Ovary (tissue), 7 donors: ENCODE measurements at regions not wholly inside any gene's neighbourhood (a gene's known extent, or its start where the extent isn't known, plus 50 kb on each side); places are given as distances from the start of the nearest gene placed in this dataset.

Experiments used
- DNase-seq, 5 donors: peaks; one replicate each; pipeline ENCODE4 v3.0.0-alpha.2; 2019 to 2020
- H3K27ac ChIP-seq, 2 donors: fragments of 200-600 bp; one replicate each; pipeline versions ENCODE4 v1.5.1 to v1.8.0; 2019 to 2022
- H3K27me3 ChIP-seq: fragments of 200-600 bp; one replicate; pipeline ENCODE4 v1.8.0; 2022
- H3K36me3 ChIP-seq: fragments of 200-600 bp; sonication (generic); one replicate; pipeline ENCODE4 v1.5.1; 2019
- H3K4me1 ChIP-seq: one replicate; pipeline ENCODE4 v1.8.1; 2013; ENCODE audit warnings: mild to moderate bottlenecking, moderate library complexity; ENCODE audit not compliant: insufficient read depth
- H3K4me3 ChIP-seq: fragments of 200-600 bp; sonication (generic); one replicate; pipeline ENCODE4 v1.5.1; 2017
- H3K9me3 ChIP-seq, 2 donors: fragments of 200-600 bp in 1 of 2; sonication (generic) in 1 of 2; one replicate each; pipeline versions ENCODE4 v1.5.1 to v1.8.1; 2013 to 2019; ENCODE audit warnings: mild to moderate bottlenecking in 1 of 2, moderate library complexity in 1 of 2
- CTCF ChIP-seq, 3 donors: fragments of 450-650 bp in 2 of 3; fragments of 200-600 bp in 1 of 3; IDR thresholded peaks; one replicate each; pipeline versions ENCODE4 v1.5.1 to v1.8.0; 2016 to 2022; ENCODE audit warnings: antibody characterized with exemption in 3 of 3, mild to moderate bottlenecking in 1 of 3
- EP300 ChIP-seq: sonication (generic); formaldehyde crosslinking; IDR thresholded peaks from one replicate; pipeline ENCODE4 v1.6.1; 2017; ENCODE audit warnings: antibody characterized with exemption
- POLR2A ChIP-seq: fragments of 450-650 bp; IDR thresholded peaks from one replicate; pipeline ENCODE4 v1.6.1; 2017; ENCODE audit warnings: antibody characterized with exemption, mild to moderate bottlenecking, moderate library complexity
- WGBS, 3 donors: extraction: QIAGEN DNeasy Blood & Tissue Kit in 1 of 3; methylation state at CpG; one replicate each; pipeline versions ENCODE4 v1.1.5 to v1.1.7; 2013 to 2017; 5-methylcytosine and 5-hydroxymethylcytosine counted together
- intact Hi-C, 4 donors: fragments of 100-400 bp; cut with DNase I; formaldehyde crosslinking; loops; one replicate each; pipeline versions ENCODE4 v1.11.0 to v1.15.1; 2022 to 2023
- donor health status: DM: no; HTN: no; CAD: no; lungs with moderate emphysema.
- donor health status: DM: no; HTN: no; CAD: no.
- donor health status: Bipolar disorder and iron deficiency.
- donor health status: DM: no; HTN: no; CAD: no.
- donor health status: DM: yes; HTN: yes; CAD: no.

GRCh38 chr4:116882503-116882902 lies 202.9 kb downstream of the TRAM1L1 start:
- 78 to 86% (median 84%) methylated on average over 3 of the region's 3 CpGs for WGBS, 3 donors

DNA sequence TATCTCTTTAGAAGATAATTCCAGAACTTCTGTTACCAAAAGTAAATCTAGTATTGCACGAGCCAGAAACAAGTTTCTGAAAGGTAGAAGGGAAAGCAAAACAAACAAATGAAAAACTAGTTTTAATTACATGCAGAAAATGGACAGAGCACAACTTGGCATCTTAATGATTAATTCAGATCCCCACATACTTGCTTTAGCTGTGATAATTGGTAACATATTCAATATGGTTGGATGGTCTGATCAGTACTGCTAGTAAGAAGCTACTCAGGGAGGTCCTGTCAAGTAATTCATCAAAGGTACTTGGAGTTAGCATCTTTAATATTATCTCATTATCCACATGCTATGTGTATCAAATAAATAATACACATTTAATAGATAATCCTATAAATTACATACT lies 204.3 kb downstream of the TRAM1L1 start:
- Histone ChIP-seq H3K36me3 (no peaks in the 10 kb centered on the region), H3K9me3 (no peaks in the 10 kb centered on the region), H3K27me3 (no peaks in the 10 kb centered on the region), H3K4me1 (no peaks in the 10 kb centered on the region), H3K4me3 (no peak overlapping the region), H3K27ac (no peak overlapping the region)
- intact Hi-C loops: no loop called here
- WGBS, 3 donors: 17 to 22% (median 20%) methylated on average over 1 of the region's 1 CpG
- TF ChIP-seq CTCF (IDR thresholded peaks at IDR 0.05) (no peak), EP300 (no peak), POLR2A (no peak)
- DNase-seq: no peak

More at GRCh38 chr4:116882503-116882902, 202.9 kb downstream of the TRAM1L1 start:
- no peak for TF ChIP-seq POLR2A
- TF ChIP-seq EP300: no peak
- no peak for TF ChIP-seq CTCF (IDR thresholded peaks at IDR 0.05)
- intact Hi-C loops: no loop called here
- Histone ChIP-seq H3K36me3 (no peaks in the 10 kb centered on the region), H3K4me3 (no peak overlapping the region), H3K4me1 (no peaks in the 10 kb centered on the region), H3K27me3 (no peaks in the 10 kb centered on the region), H3K27ac (no peak overlapping the region), H3K9me3 (no peaks in the 10 kb centered on the region)
- no peak for DNase-seq

DNA sequence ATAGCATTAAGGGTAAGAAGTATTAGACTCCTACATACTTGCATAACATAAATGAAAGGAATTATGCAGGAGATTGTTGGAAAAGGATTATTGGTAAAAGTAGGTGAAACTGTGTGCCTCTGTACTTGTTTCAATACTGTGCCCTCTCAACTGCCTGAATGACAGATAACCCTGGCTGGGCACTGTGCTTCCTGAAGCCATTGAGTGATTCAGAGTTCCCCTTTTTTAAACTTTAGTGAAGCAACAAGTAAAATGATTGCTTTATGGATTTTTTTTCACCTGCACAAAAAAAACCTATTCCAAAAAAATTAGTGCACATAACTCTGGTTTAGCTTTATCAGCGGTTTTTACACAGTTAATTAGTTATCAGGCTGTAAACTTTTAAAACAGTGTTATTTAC lies 204.8 kb downstream of the TRAM1L1 start:
- H3K9me3 ChIP-seq: no peaks in the 10 kb centered on the region
- H3K27ac ChIP-seq: no peak overlapping the region
- H3K27me3 ChIP-seq: no peaks in the 10 kb centered on the region
- 37 to 46% (median 46%) methylated on average over 1 of the region's 1 CpG for WGBS, 3 donors
- no peak for DNase-seq
- H3K36me3 ChIP-seq: no peaks in the 10 kb centered on the region
- no peaks in the 10 kb centered on the region for H3K4me1 ChIP-seq
- no peak overlapping the region for H3K4me3 ChIP-seq
- TF ChIP-seq POLR2A: no peak
- TF ChIP-seq EP300: no peak
- TF ChIP-seq CTCF (IDR thresholded peaks at IDR 0.05): no peak
- intact Hi-C loops: no loop called here

- Histone ChIP-seq H3K27me3 (no peaks in the 10 kb centered on the region), H3K9me3 (no peaks in the 10 kb centered on the region), H3K36me3 (no peaks in the 10 kb centered on the region), H3K27ac (no peak overlapping the region), H3K4me3 (no peak overlapping the region), H3K4me1 (no peaks in the 10 kb centered on the region)
- intact Hi-C loops: no loop called here
- DNase-seq: no peak
- TF ChIP-seq EP300: no peak
- TF ChIP-seq POLR2A: no peak
- no peak for TF ChIP-seq CTCF (IDR thresholded peaks at IDR 0.05)
These were observed 207.1 kb downstream of the TRAM1L1 start for GRCh38 chr4:116878280-116878679.

DNA sequence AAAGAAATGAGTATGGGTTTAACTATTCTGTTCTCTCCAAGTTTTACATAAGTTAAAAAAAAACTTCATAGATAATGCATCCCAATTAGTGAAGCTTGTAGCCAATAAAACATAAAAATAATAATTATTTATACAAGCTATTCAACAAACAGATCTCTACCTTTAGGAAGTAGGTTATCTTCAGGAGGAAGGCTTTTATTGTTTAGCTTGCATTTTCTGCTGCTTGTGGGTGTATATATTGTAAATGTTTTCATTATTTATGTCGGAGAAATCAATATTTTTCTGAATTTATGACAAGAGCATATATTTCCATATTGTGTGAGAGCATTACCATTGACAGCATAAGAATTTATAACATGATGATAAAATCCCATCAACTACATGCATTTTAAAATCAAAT lies 208.3 kb downstream of the TRAM1L1 start:
- intact Hi-C loops: no loop called here
- no peaks in the 10 kb centered on the region for H3K36me3 ChIP-seq
- no peaks in the 10 kb centered on the region for H3K9me3 ChIP-seq
- no peaks in the 10 kb centered on the region for H3K27me3 ChIP-seq
- 62 to 81% (median 68%) methylated on average over 1 of the region's 1 CpG for whole genome bisulfite sequencing, 3 donors
- no peaks in the 10 kb centered on the region for H3K4me1 ChIP-seq
- TF ChIP-seq POLR2A: no peak
- TF ChIP-seq EP300: no peak
- TF ChIP-seq CTCF (IDR thresholded peaks at IDR 0.05): no peak
- no peak overlapping the region for H3K27ac ChIP-seq
- no peak for DNase-seq
- H3K4me3 ChIP-seq: no peak overlapping the region
